ENCODE measurements at regions not wholly inside any gene's neighbourhood (a gene's known extent, or its start where the extent isn't known, plus 50 kb on each side); places are given as distances from the start of the nearest gene placed in this dataset.
"Not testable (repeated sequence)": the region's sequence is repeated elsewhere in the genome, so short reads cannot be mapped to it uniquely, and the experiment has no call there.

- DNase-seq = no peak
Measured at GRCh38 chr9:21533597-21533996, 51.5 kb upstream of the IFNE start.

- DNase-seq = no peak
Measured at GRCh38 chr9:21535396-21535795, 53.3 kb upstream of the IFNE start.

GRCh38 chr9:21542787-21543186 lies 60.7 kb upstream of the IFNE start:
- DNase-seq = no peak

- DNase-seq = no peak
Measured at GRCh38 chr9:21543187-21543586, 61.1 kb upstream of the IFNE start.

GRCh38 chr9:21543816-21544215 lies 61.7 kb upstream of the IFNE start:
- not testable (repeated sequence) for DNase-seq

- no peak for DNase-seq
Measured at GRCh38 chr9:21546949-21547348, 64.8 kb upstream of the IFNE start.

- no peak for DNase-seq
Measured at GRCh38 chr9:21549251-21549765, 67.2 kb upstream of the IFNE start.

- no peak for DNase-seq
Measured at GRCh38 chr9:21549890-21550289, 67.8 kb upstream of the IFNE start.

- no peak for DNase-seq
Measured at GRCh38 chr9:21550392-21550791, 68.3 kb upstream of the IFNE start.

GRCh38 chr9:21551401-21551800 lies 69.3 kb upstream of the IFNE start:
- DNase-seq = no peak

- no peak for DNase-seq
Measured at GRCh38 chr9:21552244-21553170, 70.4 kb upstream of the IFNE start.

GRCh38 chr9:21553441-21553840 lies 71.3 kb upstream of the IFNE start:
- DNase-seq = no peak

- no peak for DNase-seq
Measured at GRCh38 chr9:21554813-21555212, 72.7 kb upstream of the IFNE start.

- no peak for DNase-seq
Measured at GRCh38 chr9:21555911-21556310, 73.8 kb upstream of the IFNE start.

GRCh38 chr9:21556581-21557427 lies 74.7 kb upstream of the IFNE start:
- no peak for DNase-seq

- DNase-seq = no peak
Measured at GRCh38 chr9:21557428-21557768, 75.3 kb upstream of the IFNE start.

- DNase-seq = no peak
Measured at GRCh38 chr9:21558079-21558478, 76.0 kb upstream of the IFNE start.

GRCh38 chr9:21558615-21559401 lies 76.7 kb upstream of the IFNE start:
- peak in 3 of 6 experiments; percentile 10 to 53 (median 25) for DNase-seq

- peak; percentile 20 to 67 (median 47) for DNase-seq
Measured at GRCh38 chr9:21559402-21560280, 77.5 kb upstream of the IFNE start.

- DNase-seq = no peak
Measured at GRCh38 chr9:21560281-21560745, 78.2 kb upstream of the IFNE start.

GRCh38 chr9:21561502-21561901 lies 79.4 kb upstream of the IFNE start:
- no peak for DNase-seq

- DNase-seq = peak in 1 of 6 experiments; percentile 1
Measured at GRCh38 chr9:21564175-21564574, 82.1 kb upstream of the IFNE start.

Data from stimulated activated naive CD4-positive, alpha-beta T cell (primary cell).